Epithelial cell of proximal tubule (primary cell): ENCODE measurements at regions not wholly inside any gene's neighbourhood (a gene's known extent, or its start where the extent isn't known, plus 50 kb on each side); places are given as distances from the start of the nearest gene placed in this dataset.

ENCODE experiments used
- DNase-seq: peaks from one replicate; pipeline ENCODE4 v3.0.0-alpha.2; 2011; ENCODE audit warnings: low read depth
- H3K4me3 ChIP-seq: 2 replicates; pipeline ENCODE4 v1.5.1; 2011; ENCODE audit warnings: low read depth, mild to moderate bottlenecking, low read length
- TF ChIP-seq, protein P1 (sequence below): conservative IDR thresholded peaks from 2 replicates; pipeline ENCODE4 v1.5.1; 2012; ENCODE audit warnings: low read depth, mild to moderate bottlenecking, low read length

DNA sequence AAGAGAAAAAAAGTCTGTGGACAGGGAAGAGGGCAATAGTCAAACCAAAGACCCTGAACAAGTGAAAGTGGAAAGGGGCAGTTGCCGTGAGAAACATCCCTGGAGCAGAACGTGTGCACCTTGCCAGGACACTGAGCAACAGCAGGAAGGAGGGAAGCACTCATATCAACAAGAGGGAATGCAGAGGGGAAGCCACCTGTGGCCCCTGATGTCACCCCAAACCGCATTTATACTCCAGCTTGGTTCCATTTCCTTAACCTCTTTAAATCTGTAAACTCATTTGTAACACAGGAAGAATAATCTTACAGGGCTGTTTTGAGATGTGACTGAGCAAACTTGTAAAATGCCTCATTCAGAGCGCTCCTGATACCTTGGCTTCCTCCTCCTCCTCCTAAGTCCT, 698.8 kb downstream of the DIAPH3 start:
- TF ChIP-seq, protein P1, sequence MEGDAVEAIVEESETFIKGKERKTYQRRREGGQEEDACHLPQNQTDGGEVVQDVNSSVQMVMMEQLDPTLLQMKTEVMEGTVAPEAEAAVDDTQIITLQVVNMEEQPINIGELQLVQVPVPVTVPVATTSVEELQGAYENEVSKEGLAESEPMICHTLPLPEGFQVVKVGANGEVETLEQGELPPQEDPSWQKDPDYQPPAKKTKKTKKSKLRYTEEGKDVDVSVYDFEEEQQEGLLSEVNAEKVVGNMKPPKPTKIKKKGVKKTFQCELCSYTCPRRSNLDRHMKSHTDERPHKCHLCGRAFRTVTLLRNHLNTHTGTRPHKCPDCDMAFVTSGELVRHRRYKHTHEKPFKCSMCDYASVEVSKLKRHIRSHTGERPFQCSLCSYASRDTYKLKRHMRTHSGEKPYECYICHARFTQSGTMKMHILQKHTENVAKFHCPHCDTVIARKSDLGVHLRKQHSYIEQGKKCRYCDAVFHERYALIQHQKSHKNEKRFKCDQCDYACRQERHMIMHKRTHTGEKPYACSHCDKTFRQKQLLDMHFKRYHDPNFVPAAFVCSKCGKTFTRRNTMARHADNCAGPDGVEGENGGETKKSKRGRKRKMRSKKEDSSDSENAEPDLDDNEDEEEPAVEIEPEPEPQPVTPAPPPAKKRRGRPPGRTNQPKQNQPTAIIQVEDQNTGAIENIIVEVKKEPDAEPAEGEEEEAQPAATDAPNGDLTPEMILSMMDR, result no peak
- no peak overlapping the region for H3K4me3 ChIP-seq
- no peak for DNase-seq

DNA sequence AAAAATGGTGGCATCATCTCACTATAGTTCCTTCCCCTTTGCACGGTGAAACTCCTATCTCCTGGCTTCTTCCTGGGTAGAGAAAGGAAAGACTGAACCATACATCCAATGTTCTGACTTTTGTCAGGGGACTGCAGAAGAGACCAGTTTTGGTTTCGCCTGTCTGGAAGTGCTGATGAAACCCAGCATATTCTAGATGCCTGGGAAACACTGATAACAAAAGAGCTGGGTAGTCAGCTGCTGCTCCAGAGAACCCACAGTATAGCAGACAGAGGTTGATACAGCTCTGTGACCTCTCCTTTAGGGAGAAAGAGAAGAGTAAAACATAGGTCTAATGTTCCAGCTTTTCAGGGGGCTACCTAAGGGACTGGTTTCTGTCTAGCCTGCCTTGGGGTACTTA, 695.3 kb downstream of the DIAPH3 start:
- no peak for DNase-seq
- TF ChIP-seq, protein P1, result no peak
- no peak overlapping the region for H3K4me3 ChIP-seq

DNA sequence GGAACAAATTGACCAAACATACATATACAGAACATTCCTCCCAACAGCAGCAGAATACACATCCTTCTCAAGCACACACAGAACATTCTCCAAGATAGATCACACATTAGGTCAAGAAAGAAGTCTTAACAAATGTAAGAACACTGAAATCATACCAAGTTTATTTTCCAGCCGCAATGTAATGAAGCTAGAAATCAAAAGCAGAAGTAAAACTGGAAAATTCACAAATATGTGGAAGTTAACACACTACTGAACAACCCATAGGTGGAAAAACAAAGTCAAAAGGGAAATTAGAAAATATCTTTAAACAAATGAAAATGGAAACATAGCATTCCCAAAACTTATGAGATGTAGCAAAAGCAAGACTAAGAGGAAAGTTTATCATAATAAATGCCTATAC, 692.6 kb downstream of the DIAPH3 start:
- TF ChIP-seq, protein P1, result no peak
- H3K4me3 ChIP-seq, result no peak overlapping the region
- no peak for DNase-seq

DNA sequence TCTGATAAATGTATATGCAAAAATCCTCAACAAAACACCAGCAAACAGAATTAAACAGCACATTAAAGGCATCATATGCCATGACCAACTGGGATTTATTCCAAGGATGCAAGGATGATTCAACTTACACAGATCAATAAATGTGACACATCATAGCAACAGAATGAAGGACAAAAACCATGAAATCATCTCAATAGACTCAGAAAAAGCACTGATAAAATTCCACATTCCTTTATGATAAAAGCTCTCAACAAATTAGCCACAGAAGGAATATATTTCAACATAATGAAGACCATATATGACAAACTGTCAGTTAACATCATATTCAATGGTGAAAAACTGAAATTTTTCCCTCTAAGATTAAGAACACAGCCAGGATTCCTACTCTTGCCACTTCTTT, 691.6 kb downstream of the DIAPH3 start:
- TF ChIP-seq, protein P1, result no peak
- no peak for DNase-seq

DNA sequence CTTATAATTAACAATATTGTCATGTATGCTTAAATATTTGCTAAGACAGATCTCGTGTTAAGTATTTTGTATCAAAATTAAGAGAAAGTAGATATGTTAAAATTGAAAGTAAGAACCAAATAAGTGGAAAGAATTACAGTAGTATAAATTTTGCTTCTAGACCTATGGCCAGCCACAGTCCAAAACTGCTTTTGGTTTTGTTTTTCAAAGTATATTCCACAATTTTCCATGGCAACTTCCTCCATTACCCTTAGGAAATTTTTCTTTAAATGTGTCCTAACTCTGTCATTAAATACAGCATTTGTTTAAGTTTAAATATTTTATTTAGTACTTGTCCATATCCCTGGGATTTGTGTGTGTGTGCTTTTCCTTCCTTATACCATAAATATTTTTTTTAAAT, 689.0 kb downstream of the DIAPH3 start:
- TF ChIP-seq, protein P1, result no peak
- DNase-seq, result no peak
- H3K4me3 ChIP-seq, result no peak overlapping the region

More for the DNA sequence above, 691.6 kb downstream of the DIAPH3 start:
- H3K4me3 ChIP-seq, result no peak overlapping the region

DNA sequence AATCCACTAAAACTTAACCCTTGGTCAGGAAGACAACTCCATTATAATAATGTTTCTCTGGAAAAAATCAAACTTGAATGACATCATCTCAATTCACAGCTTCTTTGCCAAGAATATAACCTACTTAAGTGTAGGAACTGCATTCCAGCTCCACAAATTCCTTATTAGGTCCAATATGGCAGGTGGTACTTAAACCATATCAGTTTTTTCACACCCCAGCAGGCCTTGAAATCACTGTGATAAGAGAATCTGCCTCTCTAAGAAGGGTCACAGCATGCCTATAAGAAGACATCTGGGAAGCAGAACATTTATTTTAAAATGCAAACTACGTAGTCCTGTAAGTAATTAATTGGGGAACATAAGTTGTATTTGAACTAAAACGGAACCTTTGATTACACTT, 687.8 kb downstream of the DIAPH3 start:
- no peak for DNase-seq
- TF ChIP-seq, protein P1, result no peak
- H3K4me3 ChIP-seq, result no peak overlapping the region

DNA sequence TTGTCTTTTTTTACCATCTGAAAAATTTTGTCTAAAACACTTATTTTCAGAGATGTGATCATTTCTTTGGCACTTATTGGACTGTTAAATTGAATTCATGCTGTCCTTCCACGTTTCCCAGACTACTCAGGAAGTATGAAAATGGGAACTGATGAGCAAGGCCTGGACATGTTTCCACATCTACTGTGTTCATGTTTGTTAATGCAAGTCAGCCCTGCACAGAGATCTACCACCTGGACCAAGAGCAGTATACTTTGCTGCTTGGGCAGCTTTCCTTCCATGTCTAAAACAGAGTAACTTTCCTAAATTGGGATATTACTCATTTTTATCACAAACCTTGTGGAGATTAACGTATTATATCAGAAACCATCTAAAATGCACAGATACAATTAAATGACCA, 687.4 kb downstream of the DIAPH3 start:
- no peak overlapping the region for H3K4me3 ChIP-seq
- TF ChIP-seq, protein P1, result no peak
- DNase-seq, result no peak
